ENCODE measurements at regions not wholly inside any gene's neighbourhood (a gene's known extent, or its start where the extent isn't known, plus 50 kb on each side); places are given as distances from the start of the nearest gene placed in this dataset.

- TF ChIP-seq POLR2A (IDR thresholded peaks at IDR 0.05; ENCODE audit: low read length) (no peak), GATA1 (IDR thresholded peaks at IDR 0.05; ENCODE audit: low read depth, low read length) (no peak)
These were observed 409.0 kb downstream of the TUSC7 start for GRCh38 chr3:117118604-117119003.
